GM18519 (cell line): ENCODE measurements at regions not wholly inside any gene's neighbourhood (a gene's known extent, or its start where the extent isn't known, plus 50 kb on each side); places are given as distances from the start of the nearest gene placed in this dataset.

Source experiments
- ATAC-seq: cut with Tn5 transposase; IDR thresholded peaks from one replicate; pipeline ENCODE4 v1.9.1; 2021; ENCODE audit warnings: mild to moderate bottlenecking, moderate library complexity; ENCODE audit not compliant: unreplicated experiment, low FRiP score

DNA sequence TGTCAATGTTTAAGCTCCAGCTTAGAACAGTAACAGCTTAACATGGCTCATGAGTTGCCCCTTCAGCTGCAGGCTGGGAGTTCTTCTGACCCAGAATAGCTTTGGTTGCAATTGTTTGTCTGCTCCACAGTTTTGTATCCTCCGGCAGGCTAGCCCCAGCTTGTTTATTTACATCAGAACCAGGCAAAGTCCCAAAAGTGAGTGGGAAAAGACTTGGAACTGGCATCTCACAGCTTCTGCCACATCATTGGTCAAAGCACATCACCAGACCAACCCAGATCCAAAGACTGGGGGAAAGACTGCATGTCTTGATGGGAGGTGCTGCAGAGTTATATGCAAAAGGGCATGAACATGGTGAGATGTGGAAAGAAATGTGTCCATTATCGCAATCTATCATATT is 231.2 kb upstream of the CPEB2 start:
- no peak for ATAC-seq

DNA sequence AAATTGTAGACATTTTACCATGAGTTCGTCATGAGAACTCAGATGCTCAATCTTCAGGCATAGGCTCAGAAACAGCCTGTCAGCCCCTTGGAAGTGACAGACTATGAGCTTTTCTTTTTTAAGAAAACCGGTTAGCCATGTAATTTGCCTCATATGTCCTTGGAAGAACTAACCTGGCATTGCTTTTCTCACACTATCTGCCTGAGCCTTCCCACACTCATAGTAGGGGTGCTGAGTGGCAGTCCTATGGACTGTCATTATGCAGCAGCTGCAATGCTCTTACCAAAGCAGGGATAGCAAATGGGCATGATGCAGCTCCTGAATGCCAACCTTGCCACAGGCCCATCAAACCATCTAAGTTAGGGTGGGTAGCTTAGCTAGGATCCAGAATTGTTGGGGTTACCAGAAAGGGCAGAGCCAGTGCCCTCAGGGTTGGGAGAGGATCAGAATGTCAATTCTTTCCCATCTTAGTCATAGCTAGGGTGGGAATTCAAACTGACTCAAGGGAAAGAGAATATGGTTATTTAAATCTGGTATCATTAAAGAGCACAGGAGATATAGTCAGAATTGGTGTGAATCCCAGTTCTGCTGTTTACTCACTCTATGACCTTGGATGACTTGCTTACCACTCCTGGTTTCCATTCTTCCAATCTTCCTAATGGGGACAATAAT is 230.6 kb upstream of the CPEB2 start:
- no peak for ATAC-seq

DNA sequence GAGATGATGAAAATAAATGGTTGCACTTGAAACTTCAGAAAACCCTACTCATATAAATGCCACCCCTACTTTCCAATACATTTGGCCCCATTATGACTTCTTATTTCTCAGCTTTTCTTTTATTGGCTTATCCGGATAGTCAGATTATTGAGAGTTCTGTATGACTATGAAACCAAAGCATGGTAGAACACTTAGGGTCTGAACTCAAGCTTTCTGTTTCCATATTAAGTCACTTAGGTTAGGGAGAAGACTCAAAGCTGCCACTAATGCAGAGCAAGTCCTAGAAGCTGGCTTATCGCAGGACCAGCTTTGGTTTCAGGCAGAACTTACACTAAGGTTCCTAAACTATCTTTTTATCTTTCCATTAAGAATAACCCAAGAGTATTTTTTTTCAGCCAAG is 229.9 kb upstream of the CPEB2 start:
- no peak for ATAC-seq

DNA sequence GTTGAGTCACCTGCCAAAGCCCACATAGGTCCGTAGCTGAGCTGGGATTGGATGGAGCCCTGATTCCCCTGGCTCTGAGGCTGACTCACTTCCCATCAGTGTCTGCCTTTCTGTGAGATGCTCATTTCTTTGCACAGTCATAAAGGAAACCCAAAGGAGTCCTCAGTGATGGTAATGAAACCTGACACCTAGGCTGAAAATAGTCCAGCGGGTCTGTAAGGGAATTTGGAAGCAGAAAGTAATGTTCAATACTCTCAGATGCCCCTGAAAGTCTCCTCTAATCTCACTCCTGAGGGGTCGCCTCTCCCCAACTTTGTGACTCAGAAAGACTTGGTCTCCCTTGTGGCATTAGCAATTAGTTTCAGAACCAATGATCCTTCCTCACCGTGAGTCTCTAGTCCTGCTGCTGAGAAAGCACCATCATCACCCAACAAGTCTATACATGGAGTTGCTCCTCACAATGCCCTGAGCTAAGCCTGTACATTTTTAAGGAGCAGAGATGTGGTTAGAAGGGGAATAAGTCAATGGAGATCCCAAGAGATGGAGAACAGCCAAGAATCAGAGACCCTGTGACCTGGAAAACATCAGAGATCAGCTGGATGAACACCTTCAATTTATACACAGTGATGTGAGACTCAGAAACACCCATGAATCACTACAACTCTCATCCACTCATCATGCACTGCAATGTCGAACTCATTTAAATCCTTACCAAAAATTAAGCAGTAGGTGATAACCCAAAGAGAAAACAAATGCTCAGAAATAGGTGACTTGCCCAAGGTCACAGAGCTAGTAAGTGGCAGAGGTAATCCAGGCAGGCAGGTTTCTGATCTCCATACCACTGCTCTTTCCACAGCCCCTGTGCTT is 219.0 kb upstream of the CPEB2 start:
- ATAC-seq = peak; percentile 95

DNA sequence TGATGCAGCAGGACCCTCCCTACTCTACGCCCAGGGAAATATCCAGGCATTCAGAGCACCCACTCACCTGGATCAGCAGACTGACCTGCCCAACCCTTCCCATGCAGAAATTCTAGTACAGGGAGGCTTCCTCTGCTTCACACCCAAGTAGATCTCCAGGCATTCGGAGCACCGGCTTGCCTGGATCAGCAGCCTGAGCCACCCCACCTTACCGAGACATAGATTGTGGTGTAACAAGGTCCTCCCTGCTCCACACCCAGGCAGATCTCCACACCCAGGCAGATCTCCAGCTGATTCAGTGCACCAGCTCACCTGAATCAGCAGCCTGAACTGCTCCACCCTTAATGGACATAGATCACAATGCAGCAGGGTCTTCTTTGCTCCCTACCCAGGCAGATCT is 215.1 kb upstream of the CPEB2 start:
- ATAC-seq = no peak

DNA sequence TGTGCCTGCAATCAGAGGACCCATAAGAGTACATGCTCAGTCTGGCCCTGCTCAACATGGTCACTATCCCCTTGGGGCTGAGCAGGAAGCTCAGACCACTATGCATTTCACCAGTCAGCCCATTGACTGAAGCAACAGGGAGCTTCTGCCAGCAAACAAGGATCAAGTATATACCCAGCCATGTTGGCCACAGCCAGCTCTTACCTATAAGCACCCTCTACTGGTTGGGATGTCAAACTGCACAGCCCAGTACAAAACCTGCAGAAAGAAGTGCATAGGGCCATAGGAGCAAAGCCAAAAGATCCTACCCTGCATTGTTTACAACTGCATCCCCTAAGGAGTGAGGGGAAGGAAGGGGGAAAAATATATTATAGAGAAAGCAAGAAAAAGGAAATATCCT is 214.4 kb upstream of the CPEB2 start:
- no peak for ATAC-seq

DNA sequence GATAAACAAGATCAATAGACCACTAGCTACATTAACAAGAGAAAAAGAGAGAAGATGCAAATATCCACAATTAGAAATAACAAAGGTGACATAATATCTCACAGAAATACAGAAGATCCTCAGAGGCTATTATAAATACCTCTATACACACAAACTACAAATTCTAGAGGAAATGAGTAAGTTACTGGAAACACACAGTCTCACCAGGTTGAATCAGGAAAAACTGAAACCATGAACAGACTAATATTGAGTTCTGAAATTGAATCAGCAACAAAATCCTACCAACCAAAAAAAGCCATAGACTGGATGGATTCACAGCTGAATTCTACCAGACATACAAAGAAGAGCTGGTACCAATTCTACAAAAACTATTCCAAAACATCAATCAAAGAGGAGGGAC is 211.8 kb upstream of the CPEB2 start:
- no peak for ATAC-seq

DNA sequence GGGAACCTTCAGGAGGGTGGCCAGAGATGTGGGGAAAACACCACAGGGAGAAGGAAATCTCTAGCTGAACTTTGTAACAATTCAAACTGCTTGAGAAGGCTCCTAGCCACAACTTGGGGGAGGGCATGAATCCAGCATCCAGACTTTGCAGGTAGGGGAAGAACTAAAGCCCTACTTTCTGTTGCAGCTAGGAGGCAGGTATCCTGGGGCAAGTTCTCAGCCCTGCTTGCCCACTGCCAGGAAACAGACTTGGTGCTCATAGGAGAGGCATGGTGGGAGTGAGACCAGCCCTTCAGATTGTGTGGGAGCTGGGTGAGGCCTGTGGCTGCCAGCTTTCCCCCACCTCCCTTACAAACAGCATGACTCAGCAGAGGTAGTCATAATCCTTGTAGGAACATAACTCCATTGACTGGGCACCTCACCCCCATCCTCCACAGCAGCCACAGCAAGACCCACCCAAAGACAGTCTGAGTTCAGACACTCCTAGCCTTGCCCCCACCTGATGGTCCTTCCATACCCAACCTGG is 209.5 kb upstream of the CPEB2 start:
- ATAC-seq = no peak

DNA sequence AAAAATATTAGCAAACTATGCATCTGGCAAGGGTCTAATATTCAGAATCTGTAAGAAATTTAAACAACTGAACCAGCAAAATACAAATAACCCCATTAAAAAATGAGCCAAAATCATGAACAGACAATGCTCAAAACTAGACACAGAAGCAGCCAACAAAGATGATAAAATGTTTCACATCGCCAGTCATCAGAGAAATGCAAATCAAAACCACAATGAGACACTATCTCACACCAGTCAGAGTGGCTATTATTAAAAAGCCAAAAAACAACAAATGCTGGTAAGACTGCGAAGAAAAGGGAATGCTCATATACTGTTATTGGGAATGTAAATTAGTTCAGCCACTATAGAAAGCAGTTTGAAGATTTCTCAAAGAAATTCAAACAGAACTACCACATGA is 201.3 kb upstream of the CPEB2 start:
- ATAC-seq = no peak

DNA sequence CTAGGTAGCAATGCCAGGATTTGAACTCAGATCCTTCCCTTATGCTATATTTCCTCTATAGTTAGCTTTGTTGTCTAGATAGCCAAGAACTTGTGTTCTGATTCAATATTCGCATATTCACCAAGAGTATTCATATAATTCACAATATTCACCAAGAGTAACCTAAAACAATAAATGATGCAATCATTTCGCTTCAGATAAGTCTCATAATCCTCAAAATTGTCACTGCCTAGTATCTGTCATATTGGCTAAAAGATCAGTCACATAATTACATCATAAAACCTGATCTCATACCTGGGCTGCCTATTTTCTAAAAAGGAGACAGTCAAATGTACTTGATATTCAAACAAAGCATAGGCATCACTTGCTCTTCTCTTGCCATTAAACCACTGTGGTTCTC is 199.7 kb upstream of the CPEB2 start:
- ATAC-seq = no peak

DNA sequence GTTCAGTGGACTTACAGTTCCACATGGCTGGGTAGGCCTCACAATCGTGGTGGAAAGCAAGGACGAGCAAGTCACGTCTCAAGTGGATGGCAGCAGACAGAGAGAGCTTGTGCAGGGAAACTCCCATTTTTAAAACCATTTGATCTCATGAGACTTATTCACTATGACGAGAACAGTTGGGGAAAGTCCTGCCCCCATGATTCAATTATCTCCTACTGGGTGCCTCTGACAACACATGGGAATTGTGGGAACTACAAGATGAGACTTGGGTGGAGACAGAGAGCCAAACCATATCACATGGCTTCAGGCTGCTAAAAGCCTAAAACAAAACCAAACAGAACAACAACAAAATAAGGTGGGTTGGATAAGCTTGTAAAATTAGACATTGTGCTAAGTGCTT is 194.4 kb upstream of the CPEB2 start:
- ATAC-seq = no peak

DNA sequence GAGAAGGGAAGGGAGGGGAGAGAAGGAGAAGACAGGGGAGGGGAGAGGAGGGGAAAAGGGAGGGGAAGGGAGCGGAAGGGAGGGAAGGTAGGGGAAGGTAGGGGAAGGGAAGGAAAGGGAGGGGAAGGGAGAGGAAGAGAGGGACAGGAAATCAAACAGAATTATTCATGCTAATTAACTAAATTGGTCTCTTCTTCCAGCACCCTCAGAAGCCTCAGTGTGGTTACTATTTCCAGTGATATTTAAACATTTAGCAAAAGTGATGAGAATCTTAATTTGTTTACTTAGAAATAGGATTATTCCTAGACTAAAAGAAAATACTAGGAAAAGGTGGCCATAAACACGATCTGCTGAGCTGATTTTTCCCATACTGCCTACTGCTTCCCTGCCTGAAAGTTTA is 193.1 kb upstream of the CPEB2 start:
- no peak for ATAC-seq

DNA sequence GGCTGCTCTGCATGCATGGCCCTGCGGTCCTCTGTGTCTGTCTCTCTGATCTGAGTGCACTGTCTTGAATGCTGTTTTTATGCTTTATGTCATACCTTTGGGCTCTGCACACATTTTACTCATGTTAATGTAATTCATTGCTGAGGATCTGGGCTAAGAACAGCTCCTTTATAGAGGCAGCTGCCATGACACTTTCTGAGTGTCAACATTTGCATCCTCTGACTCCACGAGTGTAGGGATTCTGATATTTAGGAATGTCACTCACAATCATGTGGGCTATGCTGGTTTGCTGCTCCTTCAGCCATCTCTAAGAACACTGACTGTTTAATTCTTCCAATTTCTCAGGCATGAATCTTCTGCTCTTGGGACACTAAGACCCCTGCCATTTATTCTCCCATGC is 192.2 kb upstream of the CPEB2 start:
- ATAC-seq = no peak

DNA sequence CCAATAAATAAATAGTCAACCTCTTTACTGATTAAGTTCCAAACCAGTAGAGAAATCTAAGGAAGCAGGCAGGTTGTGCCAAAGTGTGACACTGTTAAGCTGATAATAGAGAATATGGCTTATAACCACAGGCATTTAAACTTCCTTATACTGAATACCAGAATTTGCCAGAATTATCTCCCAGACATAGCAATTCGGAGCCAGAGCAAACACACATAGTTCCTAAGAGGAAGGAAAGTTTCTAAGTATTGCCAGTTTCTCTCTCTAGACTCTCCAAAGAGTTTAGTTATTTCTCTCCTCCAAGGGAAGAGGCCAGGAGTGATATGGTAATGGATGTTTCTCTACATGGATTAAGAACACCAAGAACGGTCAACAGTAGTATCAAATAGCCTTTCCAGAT is 191.7 kb upstream of the CPEB2 start:
- ATAC-seq = no peak

DNA sequence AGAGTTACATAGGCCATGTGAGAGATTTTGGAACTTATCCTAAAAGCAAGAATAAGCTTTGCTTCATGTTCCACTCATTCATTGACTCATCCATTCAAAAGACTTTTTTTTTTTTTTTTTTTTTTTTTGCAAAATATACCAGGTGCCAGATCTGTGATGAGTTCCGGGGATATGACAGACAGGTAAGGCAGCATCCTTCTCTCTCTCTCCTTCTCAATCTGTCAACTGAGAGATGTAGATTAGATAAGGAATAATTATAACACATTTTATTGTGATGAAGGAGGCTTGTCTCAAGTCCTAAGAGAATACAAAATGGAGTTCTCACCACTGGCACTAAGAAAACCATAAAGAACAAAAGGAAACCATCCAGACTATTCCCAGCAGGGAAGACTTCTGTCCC is 190.2 kb upstream of the CPEB2 start:
- ATAC-seq = no peak

DNA sequence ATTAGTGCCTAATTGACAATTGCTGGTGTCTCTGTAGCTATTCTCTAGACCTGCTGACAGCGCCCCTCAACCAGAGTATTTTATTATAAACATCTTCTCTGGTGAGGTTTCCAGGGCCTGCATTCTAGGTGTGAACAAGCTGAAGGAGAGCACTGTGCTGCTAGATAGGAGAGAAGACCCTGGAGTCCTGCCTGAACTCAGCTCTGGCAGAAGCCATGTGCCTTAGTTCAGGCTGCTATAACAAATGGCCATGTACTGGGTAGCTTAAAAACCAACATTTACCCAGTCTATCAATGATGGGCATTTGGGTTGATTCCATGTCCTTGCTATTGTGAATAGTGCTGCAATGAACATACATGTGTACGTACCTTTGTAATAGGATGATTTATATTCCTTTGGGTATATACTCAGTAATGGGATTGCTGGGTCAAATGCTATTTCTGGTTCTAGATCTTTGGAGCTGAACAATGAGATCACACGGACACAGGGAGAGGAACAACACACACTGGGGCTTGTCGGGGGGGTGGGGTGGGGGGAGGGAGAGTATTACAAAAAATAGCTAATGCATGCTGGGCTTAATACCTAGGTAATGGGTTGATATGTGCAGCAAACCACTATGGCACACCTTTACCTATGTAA is 185.5 kb upstream of the CPEB2 start:
- ATAC-seq = no peak

DNA sequence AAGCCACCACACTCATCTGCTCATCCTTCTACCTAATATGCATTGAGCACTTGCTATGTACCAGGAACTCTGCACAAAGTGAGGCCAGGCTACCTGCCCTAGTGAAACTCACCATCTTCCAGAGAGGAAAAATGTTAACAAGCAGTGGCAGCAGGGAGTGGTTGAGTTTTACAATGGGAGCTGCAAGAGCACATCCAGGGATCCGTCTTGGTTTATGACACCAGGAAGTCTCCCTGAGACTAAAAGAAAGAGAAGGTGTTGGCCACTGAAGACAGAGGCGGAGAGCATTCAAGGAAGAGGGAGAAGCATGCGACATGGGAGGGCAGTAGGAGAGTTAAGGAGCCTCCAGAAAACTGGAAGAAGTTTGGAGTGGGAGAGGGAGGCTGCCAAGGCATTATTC is 178.1 kb upstream of the CPEB2 start:
- ATAC-seq = no peak

DNA sequence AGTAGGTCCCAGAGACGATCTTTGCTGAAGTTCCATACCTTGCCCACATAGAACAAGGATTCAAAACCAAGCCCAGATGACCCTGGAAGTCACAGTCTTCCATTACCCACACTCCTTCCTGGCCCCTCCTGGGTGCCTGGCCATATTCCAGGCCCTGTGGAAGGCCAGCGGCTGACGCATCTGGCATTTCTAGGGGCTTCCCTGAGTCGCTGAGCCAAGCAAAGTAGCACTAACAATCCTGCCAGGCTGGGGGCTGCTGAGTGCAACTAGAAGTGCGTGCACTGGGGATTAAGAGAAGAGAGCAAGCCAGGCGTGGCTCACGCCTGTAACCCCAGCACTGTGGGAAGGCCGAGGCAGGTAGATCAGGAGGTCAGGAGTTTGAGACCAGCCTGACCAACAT is 175.2 kb upstream of the CPEB2 start:
- no peak for ATAC-seq

DNA sequence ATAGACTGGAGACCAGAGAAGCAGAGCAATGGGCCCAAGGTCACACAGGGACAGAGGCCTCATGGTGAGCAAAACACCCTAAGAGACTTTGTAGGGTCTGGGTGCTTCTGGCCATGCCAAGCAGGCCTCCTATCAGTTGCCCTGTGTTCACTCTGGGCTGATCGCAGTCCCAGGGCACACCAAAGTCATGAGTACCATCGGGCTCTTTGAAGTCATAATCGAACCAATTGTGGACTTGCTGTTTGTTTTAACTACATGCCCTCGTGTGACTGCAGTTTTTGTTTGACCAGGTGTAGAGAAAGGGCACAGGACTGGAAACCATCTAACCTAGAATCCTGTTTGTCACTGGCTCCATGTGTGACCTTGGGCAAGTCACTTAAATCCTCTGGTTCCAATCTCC is 172.5 kb upstream of the CPEB2 start:
- ATAC-seq = no peak

DNA sequence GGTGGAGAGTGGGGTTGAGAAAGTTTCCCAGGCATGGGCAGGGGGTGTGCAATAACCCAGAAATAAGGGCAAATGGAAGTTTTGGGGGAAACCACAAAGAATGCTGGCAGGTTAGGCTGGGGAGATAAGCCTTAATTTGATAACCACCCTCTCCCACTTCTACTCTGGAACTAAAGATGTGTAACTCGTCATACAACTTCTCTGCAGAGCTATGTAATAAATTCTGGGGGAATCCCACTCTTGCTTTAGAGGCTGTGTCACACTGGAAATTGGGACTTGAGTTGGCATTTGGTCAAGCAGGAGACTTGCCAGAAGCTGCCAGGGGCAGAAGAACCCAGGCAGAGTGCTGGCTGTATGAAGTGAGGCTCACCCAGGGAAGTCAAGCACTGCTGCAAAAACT is 170.9 kb upstream of the CPEB2 start:
- ATAC-seq = no peak

DNA sequence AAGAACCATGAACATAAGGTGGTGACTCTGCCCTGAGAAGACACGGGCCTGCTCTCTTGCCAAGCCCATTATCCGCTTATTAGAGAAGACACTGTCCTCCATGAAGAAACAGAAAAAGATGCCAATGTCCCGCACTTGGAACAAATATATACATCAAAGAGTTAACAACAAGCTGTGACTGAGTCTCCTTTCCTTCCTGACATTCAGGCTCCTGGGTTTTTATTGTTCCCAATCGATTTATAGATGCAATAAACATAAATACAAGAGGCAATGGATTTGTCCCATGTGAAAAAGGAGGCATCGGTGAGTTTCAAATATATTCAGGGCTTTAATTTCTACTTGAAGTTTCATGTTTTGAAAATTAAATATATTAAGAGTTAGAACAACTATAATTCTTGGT is 169.2 kb upstream of the CPEB2 start:
- no peak for ATAC-seq

DNA sequence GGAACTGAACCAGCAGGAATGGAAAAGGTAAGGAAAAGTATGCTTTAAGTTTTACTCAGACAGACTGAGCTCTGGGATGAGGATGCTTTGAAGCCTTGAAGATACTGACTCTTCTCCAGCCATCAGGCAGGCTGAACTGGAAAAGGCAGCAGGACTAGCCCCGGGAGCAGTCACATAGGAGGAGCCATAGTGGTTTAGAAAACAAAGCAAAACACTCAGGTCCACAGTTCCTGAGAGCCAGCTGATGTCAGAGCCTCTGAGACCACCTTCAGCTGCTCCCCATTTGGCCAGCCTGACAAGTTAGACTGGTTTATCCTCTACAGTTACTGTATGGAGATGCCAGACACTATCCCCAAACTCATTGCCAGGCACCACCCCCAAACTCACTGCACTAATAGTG is 167.9 kb upstream of the CPEB2 start:
- no peak for ATAC-seq
